ENCODE measurements at regions not wholly inside any gene's neighbourhood (a gene's known extent, or its start where the extent isn't known, plus 50 kb on each side); places are given as distances from the start of the nearest gene placed in this dataset.

GRCh38 chr1:216890871-216891270 lies 167.6 kb upstream of the ESRRG start:
- H3K4me3 ChIP-seq, result no peak overlapping the region
- ChIA-PET SMC1A (ENCODE audit: uncharacterized antibody, unreplicated experiment) (no interaction called here), RAD21 (ENCODE audit: unreplicated experiment) (no interaction called here), CTCF (no interaction called here), POLR2A (no interaction called here)
- no peaks in the 10 kb centered on the region for H3K4me1 ChIP-seq (ENCODE audit: control insufficient read depth, insufficient read depth, low read length)
- in situ Hi-C loops (cut with MboI) (no loop called here), intact Hi-C loops (cut with micrococcal nuclease; ENCODE audit: unreplicated experiment) (no loop called here)
- no peak overlapping the region for H3K27ac ChIP-seq (ENCODE audit: control insufficient read depth, insufficient read depth)
- H4K20me1 ChIP-seq (ENCODE audit: control insufficient read depth, insufficient read depth), result no peaks in the 10 kb centered on the region
- no peaks in the 10 kb centered on the region for H3K36me3 ChIP-seq (ENCODE audit: control insufficient read depth in 2 of 2, insufficient read depth in 2 of 2, low read length in 1 of 2)
- H3K79me2 ChIP-seq (ENCODE audit: control insufficient read depth, insufficient read depth, low read length), result no peaks in the 10 kb centered on the region
- TF ChIP-seq FOXM1 (IDR thresholded peaks at IDR 0.05; ENCODE audit: low read depth, low read length), result no peak
- TF ChIP-seq JUND (IDR thresholded peaks at IDR 0.05; ENCODE audit: low read depth, low read length), result no peak
- TF ChIP-seq BMI1 (IDR thresholded peaks at IDR 0.05; ENCODE audit: borderline replicate concordance), result no peak
- no peak for TF ChIP-seq REST (IDR thresholded peaks at IDR 0.05; ENCODE audit: low read depth, low read length)
- TF ChIP-seq ATF2 (IDR thresholded peaks at IDR 0.05; ENCODE audit: low read length), result no peak
- TF ChIP-seq RFX5 (IDR thresholded peaks at IDR 0.05; ENCODE audit: low read depth, low read length), result no peak
- no peak for TF ChIP-seq CHD4 (IDR thresholded peaks at IDR 0.05)
- TF ChIP-seq TARDBP (IDR thresholded peaks at IDR 0.05; ENCODE audit: borderline replicate concordance), result no peak
- no peak for TF ChIP-seq IKZF2 (IDR thresholded peaks at IDR 0.05)
- no peak for TF ChIP-seq BCL11A (IDR thresholded peaks at IDR 0.05; ENCODE audit: low read depth, low read length)
- TF ChIP-seq ZNF687 (IDR thresholded peaks at IDR 0.05), result no peak
- TF ChIP-seq SMAD1 (IDR thresholded peaks at IDR 0.05; ENCODE audit: low read depth, partially characterized antibody), result no peak
- TF ChIP-seq FOXK2 (IDR thresholded peaks at IDR 0.05), result no peak
- TF ChIP-seq RELA (IDR thresholded peaks at IDR 0.05; ENCODE audit: borderline replicate concordance, partially characterized antibody), result no peak
- TF ChIP-seq BHLHE40 (IDR thresholded peaks at IDR 0.05; ENCODE audit: borderline replicate concordance in 1 of 2, low read depth in 2 of 2, low read length in 1 of 2), result no peak
- TF ChIP-seq IRF4 (IDR thresholded peaks at IDR 0.05; ENCODE audit: low read depth, low read length), result no peak
- TF ChIP-seq HSF1 (IDR thresholded peaks at IDR 0.05; ENCODE audit: low read depth, low read length), result no peak
- FAIRE-seq, result no peak
- no peak overlapping the region for H3K9ac ChIP-seq (ENCODE audit: control insufficient read depth, insufficient read depth, low read length)
- H3K27me3 ChIP-seq (replicated peaks in 1 of 2; ENCODE audit: control insufficient read depth in 2 of 2, insufficient read depth in 2 of 2, low read length in 1 of 2), result no peaks in the 10 kb centered on the region
- no TSS peak for BruUV-seq (replicated peaks)
- 30% methylated on average over 7 of the region's 7 CpGs for WGBS (ENCODE audit: insufficient coverage, insufficient replicate concordance, low lambda C conversion rate, missing lambda C conversion rate)
- no peaks in the 10 kb centered on the region for H3K9me3 ChIP-seq (replicated peaks; ENCODE audit: control insufficient read depth, insufficient read depth, low read length)
- no peak overlapping the region for H3K4me2 ChIP-seq (ENCODE audit: control insufficient read depth, insufficient read depth)
- no peak for DNase-seq (ENCODE audit: low read depth, low spot score)
- no peak overlapping the region for H2AFZ ChIP-seq (ENCODE audit: control insufficient read depth, low read depth, low read length)
- no peak for ATAC-seq

All from GM12878 (cell line).